Loucy (cell line): ENCODE measurements at regions not wholly inside any gene's neighbourhood (a gene's known extent, or its start where the extent isn't known, plus 50 kb on each side); places are given as distances from the start of the nearest gene placed in this dataset.

Source experiments
- H2AFZ ChIP-seq: fragments of 200-600 bp; sonication (generic); 2 replicates; pipeline ENCODE4 v1.6.0; 2016; ENCODE audit warnings: antibody characterized with exemption, mild to moderate bottlenecking, low read length, moderate library complexity
- H3F3A ChIP-seq: fragments of 200-600 bp; 2 replicates; pipeline ENCODE4 v1.6.0; 2016; ENCODE audit warnings: antibody characterized with exemption, low read depth, mild to moderate bottlenecking
- H3K27me3 ChIP-seq: fragments of 200-600 bp; sonication (generic); 2 replicates; pipeline ENCODE4 v1.6.1; 2014; ENCODE audit warnings: low read length, mild to moderate bottlenecking; ENCODE audit not compliant: insufficient read depth, poor library complexity, severe bottlenecking
- H3K36me3 ChIP-seq: fragments of 200-600 bp; sonication (generic); 2 replicates; pipeline ENCODE4 v1.6.1; 2016; ENCODE audit warnings: low read length; ENCODE audit not compliant: insufficient read depth
- H3K4me1 ChIP-seq: fragments of 200-600 bp; sonication (generic); 2 replicates; pipeline ENCODE4 v1.5.1; 2014; ENCODE audit warnings: low read length, mild to moderate bottlenecking; ENCODE audit not compliant: insufficient read depth, poor library complexity, severe bottlenecking
- H3K4me2 ChIP-seq: fragments of 200-600 bp; sonication (generic); 2 replicates; pipeline ENCODE4 v1.6.0; 2014; ENCODE audit warnings: antibody characterized with exemption, low read length, low read depth, mild to moderate bottlenecking; ENCODE audit not compliant: poor library complexity, severe bottlenecking
- H3K4me3 ChIP-seq: fragments of 200-600 bp; sonication (generic); 2 replicates; pipeline ENCODE4 v1.5.1; 2014; ENCODE audit warnings: low read length, mild to moderate bottlenecking, mixed read lengths; ENCODE audit not compliant: poor library complexity, severe bottlenecking
- H3K79me2 ChIP-seq: fragments of 200-600 bp; sonication (generic); 2 replicates; pipeline ENCODE4 v1.6.1; 2014; ENCODE audit warnings: low read length; ENCODE audit not compliant: insufficient read depth
- H3K9ac ChIP-seq: fragments of 200-600 bp; sonication (generic); 2 replicates; pipeline ENCODE4 v1.6.0; 2014; ENCODE audit warnings: mild to moderate bottlenecking, low read depth, low read length, moderate library complexity; ENCODE audit not compliant: poor library complexity, severe bottlenecking
- H3K9me2 ChIP-seq: fragments of 200-600 bp; sonication (generic); replicated peaks from 2 replicates; pipeline ENCODE4 v1.6.1; 2016; ENCODE audit warnings: low read depth, low read length, mixed read lengths
- H3K9me3 ChIP-seq: fragments of 200-600 bp; sonication (generic); 2 replicates; pipeline ENCODE4 v1.6.1; 2014; ENCODE audit warnings: mild to moderate bottlenecking, antibody characterized with exemption, low read length, low read depth; ENCODE audit not compliant: insufficient read depth
- H4K20me1 ChIP-seq: fragments of 200-600 bp; sonication (generic); 2 replicates; pipeline ENCODE4 v1.6.0; 2014; ENCODE audit warnings: antibody characterized with exemption, low read length, mild to moderate bottlenecking; ENCODE audit not compliant: insufficient read depth, poor library complexity, severe bottlenecking
- EZH2phosphoT487 ChIP-seq: fragments of 200-600 bp; IDR thresholded peaks from 2 replicates; pipeline ENCODE4 v1.6.1; 2018; ENCODE audit warnings: antibody characterized with exemption, mild to moderate bottlenecking, moderate library complexity, borderline replicate concordance
- TF ChIP-seq, protein P1 (sequence below): fragments of 200-600 bp; sonication (generic); conservative IDR thresholded peaks from 2 replicates; pipeline ENCODE4 v1.5.1; 2014; ENCODE audit warnings: mild to moderate bottlenecking, antibody characterized with exemption, low read length

GRCh38 chr6:12555267-12555666 lies 161.3 kb upstream of the PHACTR1 start:
- no peak overlapping the region for H3K9ac ChIP-seq
- no peaks in the 10 kb centered on the region for H3K4me1 ChIP-seq
- H3F3A ChIP-seq = no peaks in the 10 kb centered on the region
- H3K27me3 ChIP-seq = no peaks in the 10 kb centered on the region
- H3K4me2 ChIP-seq = no peak overlapping the region
- H3K4me3 ChIP-seq = no peak overlapping the region
- no peaks in the 10 kb centered on the region for H3K9me3 ChIP-seq
- no peaks in the 10 kb centered on the region for H3K36me3 ChIP-seq
- no peak for TF ChIP-seq EZH2phosphoT487
- TF ChIP-seq, protein P1, sequence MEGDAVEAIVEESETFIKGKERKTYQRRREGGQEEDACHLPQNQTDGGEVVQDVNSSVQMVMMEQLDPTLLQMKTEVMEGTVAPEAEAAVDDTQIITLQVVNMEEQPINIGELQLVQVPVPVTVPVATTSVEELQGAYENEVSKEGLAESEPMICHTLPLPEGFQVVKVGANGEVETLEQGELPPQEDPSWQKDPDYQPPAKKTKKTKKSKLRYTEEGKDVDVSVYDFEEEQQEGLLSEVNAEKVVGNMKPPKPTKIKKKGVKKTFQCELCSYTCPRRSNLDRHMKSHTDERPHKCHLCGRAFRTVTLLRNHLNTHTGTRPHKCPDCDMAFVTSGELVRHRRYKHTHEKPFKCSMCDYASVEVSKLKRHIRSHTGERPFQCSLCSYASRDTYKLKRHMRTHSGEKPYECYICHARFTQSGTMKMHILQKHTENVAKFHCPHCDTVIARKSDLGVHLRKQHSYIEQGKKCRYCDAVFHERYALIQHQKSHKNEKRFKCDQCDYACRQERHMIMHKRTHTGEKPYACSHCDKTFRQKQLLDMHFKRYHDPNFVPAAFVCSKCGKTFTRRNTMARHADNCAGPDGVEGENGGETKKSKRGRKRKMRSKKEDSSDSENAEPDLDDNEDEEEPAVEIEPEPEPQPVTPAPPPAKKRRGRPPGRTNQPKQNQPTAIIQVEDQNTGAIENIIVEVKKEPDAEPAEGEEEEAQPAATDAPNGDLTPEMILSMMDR = no peak
- H2AFZ ChIP-seq = no peak overlapping the region
- no peaks in the 10 kb centered on the region for H3K79me2 ChIP-seq
- no peaks in the 10 kb centered on the region for H4K20me1 ChIP-seq
- H3K9me2 ChIP-seq = no peaks in the 10 kb centered on the region

DNA sequence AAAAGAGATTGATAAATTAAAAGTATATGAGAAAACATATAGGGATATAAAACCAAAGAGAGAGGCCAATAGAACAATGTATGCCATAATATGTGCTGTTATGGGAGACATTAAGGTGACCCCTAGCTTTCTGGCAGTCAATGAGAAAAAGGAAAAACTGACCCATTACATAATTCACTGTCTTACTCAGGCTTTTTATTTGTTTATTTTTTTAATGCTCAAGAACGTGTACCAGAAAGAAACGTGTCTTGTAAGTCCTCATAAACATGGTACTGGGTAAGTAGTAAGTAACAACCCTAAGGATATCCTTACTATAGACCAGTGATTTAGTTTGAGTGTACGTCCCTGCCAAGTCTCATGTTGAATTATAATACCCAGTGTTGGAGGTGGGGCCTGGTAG lies 160.8 kb upstream of the PHACTR1 start:
- no peak overlapping the region for H3K4me2 ChIP-seq
- H3K36me3 ChIP-seq = no peaks in the 10 kb centered on the region
- H3K9ac ChIP-seq = no peak overlapping the region
- H4K20me1 ChIP-seq = no peaks in the 10 kb centered on the region
- H3F3A ChIP-seq = no peaks in the 10 kb centered on the region
- TF ChIP-seq, protein P1 = no peak
- TF ChIP-seq EZH2phosphoT487 = no peak
- H3K9me2 ChIP-seq = no peaks in the 10 kb centered on the region
- no peak overlapping the region for H2AFZ ChIP-seq
- no peaks in the 10 kb centered on the region for H3K27me3 ChIP-seq
- H3K9me3 ChIP-seq = no peaks in the 10 kb centered on the region
- no peaks in the 10 kb centered on the region for H3K79me2 ChIP-seq
- H3K4me3 ChIP-seq = no peak overlapping the region
- no peaks in the 10 kb centered on the region for H3K4me1 ChIP-seq

DNA sequence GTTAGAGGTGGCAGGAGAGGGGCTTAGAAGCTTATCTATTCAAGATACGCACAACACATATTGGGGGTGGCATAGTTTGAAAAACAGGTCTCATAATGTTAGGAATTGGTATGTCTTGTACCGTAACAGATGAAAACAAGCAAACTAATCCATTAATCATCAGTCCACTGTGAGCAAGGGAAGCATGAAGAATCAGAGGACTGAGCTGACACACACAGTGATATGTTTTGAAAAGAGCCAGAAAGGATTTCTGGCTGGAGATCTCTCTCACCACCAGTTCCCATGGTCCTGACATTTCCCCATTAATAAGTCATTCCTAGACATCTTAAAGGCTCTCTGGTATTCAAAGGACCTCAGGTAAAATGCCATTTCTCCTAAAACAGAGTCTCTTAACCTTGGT lies 158.8 kb upstream of the PHACTR1 start:
- Histone ChIP-seq H3K4me2 (no peak overlapping the region), H3K9me3 (no peaks in the 10 kb centered on the region), H3K36me3 (no peaks in the 10 kb centered on the region), H2AFZ (no peak overlapping the region), H3K4me1 (no peaks in the 10 kb centered on the region), H3K9ac (no peak overlapping the region), H3K27me3 (no peaks in the 10 kb centered on the region), H3F3A (no peaks in the 10 kb centered on the region), H3K4me3 (no peak overlapping the region), H4K20me1 (no peaks in the 10 kb centered on the region), H3K79me2 (no peaks in the 10 kb centered on the region), H3K9me2 (no peaks in the 10 kb centered on the region)
- TF ChIP-seq, protein P1 = no peak
- TF ChIP-seq EZH2phosphoT487 = no peak
